GM18519 (cell line): ENCODE measurements at regions not wholly inside any gene's neighbourhood (a gene's known extent, or its start where the extent isn't known, plus 50 kb on each side); places are given as distances from the start of the nearest gene placed in this dataset.

Experiments
- ATAC-seq: cut with Tn5 transposase; IDR thresholded peaks from one replicate; pipeline ENCODE4 v1.9.1; 2021; ENCODE audit warnings: mild to moderate bottlenecking, moderate library complexity; ENCODE audit not compliant: unreplicated experiment, low FRiP score

DNA sequence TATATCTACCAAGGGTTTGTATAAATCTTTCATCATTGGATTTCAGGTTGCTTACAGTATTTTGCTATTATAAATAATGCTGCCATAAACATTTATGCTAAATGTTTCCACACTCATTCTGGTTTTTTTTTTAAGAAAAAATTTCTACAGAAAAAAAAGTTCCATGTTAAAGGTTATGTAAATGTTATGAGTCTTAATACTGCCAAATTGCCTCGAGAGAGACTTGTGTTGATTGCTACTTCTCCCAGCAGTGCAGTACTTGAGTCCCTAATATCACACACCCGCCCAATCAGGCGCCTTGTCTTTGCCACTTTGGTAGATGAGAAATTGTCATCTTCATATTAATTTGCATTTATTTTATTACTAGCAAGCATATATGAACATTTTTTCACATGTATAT lies 96.7 kb upstream of the TMEM26 start:
- ATAC-seq, result no peak

DNA sequence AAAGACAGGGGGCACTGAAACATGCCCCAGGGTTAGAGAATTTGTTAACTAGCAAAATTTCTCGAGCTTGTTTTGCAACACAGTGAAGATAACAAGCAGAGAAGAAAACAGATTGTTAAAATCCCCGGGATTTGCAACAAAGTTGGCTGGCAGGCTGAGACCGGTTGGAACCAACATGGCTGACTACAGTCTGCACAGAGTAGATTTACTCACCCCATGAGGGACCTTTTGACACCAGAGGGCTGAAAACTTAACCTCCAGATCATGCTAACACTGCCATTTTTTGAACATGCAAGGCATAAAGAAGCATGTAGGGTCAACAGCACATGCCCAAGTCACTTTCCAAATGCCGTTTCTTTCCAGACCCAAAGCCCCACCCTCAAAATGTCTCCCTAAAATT lies 95.2 kb upstream of the TMEM26 start:
- ATAC-seq, result no peak

- ATAC-seq, result no peak
Observed at GRCh38 chr10:61547297-61547696, 94.1 kb upstream of the TMEM26 start.

DNA sequence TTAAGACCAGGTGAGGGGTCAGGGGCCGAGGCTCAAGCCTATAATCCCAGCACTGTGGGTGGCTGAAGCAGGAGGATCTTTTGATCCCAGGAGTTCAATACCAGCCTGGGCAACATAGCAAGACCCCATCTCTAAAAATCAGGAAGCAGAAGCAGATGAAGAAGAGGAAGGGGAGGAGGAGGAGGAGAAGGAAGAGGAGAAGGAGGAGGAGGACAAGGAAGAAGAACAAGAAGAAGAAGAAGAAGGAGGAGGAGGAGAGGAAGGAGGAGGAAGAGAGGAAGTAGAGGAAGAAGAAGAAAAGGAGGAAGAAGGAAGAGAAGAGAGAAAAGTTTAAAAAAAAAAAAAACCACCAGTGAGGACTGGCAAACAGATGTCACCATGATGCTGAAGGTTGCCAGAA lies 92.0 kb upstream of the TMEM26 start:
- ATAC-seq, result no peak

- no peak for ATAC-seq
Observed at GRCh38 chr10:61543831-61544230, 90.7 kb upstream of the TMEM26 start.

GRCh38 chr10:61542596-61542995 lies 89.4 kb upstream of the TMEM26 start:
- ATAC-seq, result no peak

- no peak for ATAC-seq
Observed at GRCh38 chr10:61541960-61542359, 88.8 kb upstream of the TMEM26 start.

DNA sequence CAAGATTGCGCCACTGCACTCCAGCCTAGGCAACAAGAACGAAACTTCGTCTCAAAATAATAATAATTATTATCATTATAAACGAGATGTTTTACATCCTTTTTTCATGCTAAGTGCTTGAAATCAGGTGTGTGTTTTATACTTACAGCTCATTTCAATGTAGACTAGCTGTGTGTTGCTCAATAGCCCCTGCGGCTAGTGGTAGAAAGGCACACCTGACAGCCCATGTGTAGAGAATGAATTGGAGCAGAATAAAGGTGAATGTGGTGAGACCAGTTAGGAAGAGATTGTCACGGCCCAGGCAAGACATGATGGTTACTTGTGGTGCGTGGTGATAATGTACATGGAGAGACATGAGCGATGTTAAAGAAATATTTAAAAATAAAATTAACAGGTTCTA lies 86.7 kb upstream of the TMEM26 start:
- ATAC-seq, result no peak

DNA sequence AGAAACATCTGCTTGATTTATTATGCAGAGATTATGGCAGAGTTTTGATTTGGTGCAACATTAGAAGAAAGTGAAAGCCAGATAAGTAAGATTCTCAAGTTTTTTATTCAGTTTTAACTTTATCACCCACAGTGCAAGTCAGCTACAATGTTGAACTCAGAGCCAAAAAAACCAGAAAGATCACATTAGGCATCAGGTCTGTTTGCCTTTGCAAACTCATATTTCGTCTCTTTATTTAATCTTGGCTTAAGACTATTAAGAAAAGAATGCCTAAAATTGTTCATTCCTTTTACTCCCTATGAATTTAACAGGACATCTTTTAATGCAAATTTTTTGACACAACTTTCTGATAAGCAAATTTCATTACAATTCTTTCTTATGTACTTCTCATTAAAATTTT lies 76.0 kb upstream of the TMEM26 start:
- no peak for ATAC-seq

DNA sequence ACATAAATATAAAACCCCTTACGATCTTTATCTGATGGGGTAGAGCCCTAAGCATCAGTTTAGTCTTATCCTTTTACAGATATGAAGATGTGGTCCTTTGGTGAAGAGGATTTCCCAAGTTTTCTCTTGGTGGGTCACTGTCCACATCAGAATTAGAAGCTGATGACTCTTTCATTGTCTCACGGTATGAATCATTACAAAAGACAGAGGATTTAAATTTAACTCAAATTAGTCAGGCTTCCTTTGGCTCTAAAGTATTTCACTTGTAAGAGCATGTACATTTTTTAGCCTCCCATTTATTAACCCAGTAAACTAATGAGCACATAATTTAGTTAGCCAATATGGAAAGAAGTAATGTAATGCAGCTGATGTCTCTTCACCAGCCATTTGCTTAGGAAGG lies 49.9 kb upstream of the TMEM26 start:
- ATAC-seq, result no peak
